Erythroblast (primary cell): ENCODE measurements at regions not wholly inside any gene's neighbourhood (a gene's known extent, or its start where the extent isn't known, plus 50 kb on each side); places are given as distances from the start of the nearest gene placed in this dataset.

Source experiments
- GATA1 ChIP-seq: IDR thresholded peaks from 2 replicates; pipeline ENCODE4 v1.6.1; 2011; ENCODE audit warnings: low read depth, mild to moderate bottlenecking, control low read depth, low read length, moderate library complexity
- POLR2A ChIP-seq: IDR thresholded peaks from 2 replicates; pipeline ENCODE4 v1.6.1; 2011; ENCODE audit warnings: mild to moderate bottlenecking, low read length

GRCh38 chr2:120629241-120629895 is 106.3 kb upstream of the GLI2 start:
- TF ChIP-seq POLR2A, result no peak
- TF ChIP-seq GATA1, result no peak
